T47D (cell line): ENCODE measurements at regions not wholly inside any gene's neighbourhood (a gene's known extent, or its start where the extent isn't known, plus 50 kb on each side); places are given as distances from the start of the nearest gene placed in this dataset.
"Not testable (repeated sequence)": the region's sequence is repeated elsewhere in the genome, so short reads cannot be mapped to it uniquely, and the experiment has no call there.

ENCODE experiments used
- DNase-seq, 2 experiments: peaks; one replicate each; pipeline versions ENCODE4 v3.0.0 to v3.0.0-alpha.2; 2011 to 2012; ENCODE audit warnings: low read depth in 1 of 2, low spot score in 1 of 2
- JUND ChIP-seq: IDR thresholded peaks from 2 replicates; pipeline ENCODE4 v1.6.1; 2012; ENCODE audit warnings: low read depth
- in situ Hi-C: cut with HindIII; loops from 2 replicates; pipeline ENCODE4 v1.10.0; 2016; ENCODE audit warnings: low sequenced_read_pairs, low pct_unique_long_range_greater_than_20kb

GRCh38 chr18:43982582-43982981 lies 698.1 kb upstream of the SETBP1 start:
- in situ Hi-C loops = no loop called here
- no peak for TF ChIP-seq JUND

GRCh38 chr18:43987061-43987460 lies 693.6 kb upstream of the SETBP1 start:
- DNase-seq, in situ Hi-C loops: not testable (repeated sequence)

More at GRCh38 chr18:43982582-43982981, 698.1 kb upstream of the SETBP1 start:
- DNase-seq = no peak

- TF ChIP-seq JUND = no peak
- no peak for DNase-seq
- in situ Hi-C loops = no loop called here
Observed at GRCh38 chr18:43992741-43993140, 687.9 kb upstream of the SETBP1 start.

- no peak for TF ChIP-seq JUND
- no peak for DNase-seq
- in situ Hi-C loops = no loop called here
Observed at GRCh38 chr18:43994381-43994780, 686.3 kb upstream of the SETBP1 start.

GRCh38 chr18:44013871-44014270 lies 666.8 kb upstream of the SETBP1 start:
- no peak for DNase-seq
- no peak for TF ChIP-seq JUND
- in situ Hi-C loops = no loop called here

- no peak for TF ChIP-seq JUND
- in situ Hi-C loops = no loop called here
- no peak for DNase-seq
Observed at GRCh38 chr18:44025421-44025820, 655.3 kb upstream of the SETBP1 start.

GRCh38 chr18:44028109-44028508 lies 652.6 kb upstream of the SETBP1 start:
- DNase-seq = no peak
- no peak for TF ChIP-seq JUND
- in situ Hi-C loops = no loop called here

- in situ Hi-C loops = no loop called here
- no peak for TF ChIP-seq JUND
- no peak for DNase-seq
Observed at GRCh38 chr18:44031063-44031462, 649.6 kb upstream of the SETBP1 start.

- DNase-seq = no peak
- in situ Hi-C loops = no loop called here
- TF ChIP-seq JUND = no peak
Observed at GRCh38 chr18:44033144-44033701, 647.5 kb upstream of the SETBP1 start.

- no peak for DNase-seq
- TF ChIP-seq JUND = no peak
- in situ Hi-C loops = no loop called here
Observed at GRCh38 chr18:44035554-44035953, 645.1 kb upstream of the SETBP1 start.

- in situ Hi-C loops = no loop called here
- TF ChIP-seq JUND = no peak
- peak in 1 of 2 experiments; percentile 6 for DNase-seq
Observed at GRCh38 chr18:44036501-44036900, 644.2 kb upstream of the SETBP1 start.

- TF ChIP-seq JUND = no peak
- DNase-seq = no peak
- in situ Hi-C loops = no loop called here
Observed at GRCh38 chr18:44039216-44039615, 641.5 kb upstream of the SETBP1 start.

- in situ Hi-C loops = no loop called here
- peak in 1 of 2 experiments; percentile 23 for DNase-seq
- no peak for TF ChIP-seq JUND
Observed at GRCh38 chr18:44039826-44040225, 640.9 kb upstream of the SETBP1 start.

- DNase-seq = no peak
- no peak for TF ChIP-seq JUND
- in situ Hi-C loops = no loop called here
Observed at GRCh38 chr18:44041553-44041952, 639.1 kb upstream of the SETBP1 start.
